ENCODE measurements at regions not wholly inside any gene's neighbourhood (a gene's known extent, or its start where the extent isn't known, plus 50 kb on each side); places are given as distances from the start of the nearest gene placed in this dataset.

GRCh38 chr5:51987239-51987638, 604.0 kb downstream of the ISL1 start:
- no peaks in the 10 kb centered on the region for H3K9me3 ChIP-seq (ENCODE audit: insufficient read depth, low read depth, low read length)
- H3K27ac Mint-ChIP-seq (ENCODE audit: unreplicated experiment), result no peak overlapping the region
- no peak overlapping the region for H2AFZ ChIP-seq (ENCODE audit: low read depth, low read length)
- H3K4me2 ChIP-seq (ENCODE audit: low read length), result no peak overlapping the region
- H3K9me3 Mint-ChIP-seq (ENCODE audit: unreplicated experiment), result no peaks in the 10 kb centered on the region
- H3K36me3 ChIP-seq (ENCODE audit: insufficient read depth, low read length), result no peaks in the 10 kb centered on the region
- H3K27me3 Mint-ChIP-seq (ENCODE audit: low read depth, unreplicated experiment), result peaks cover 3% of the 10 kb centered on the region
- no peak overlapping the region for H3K9ac ChIP-seq (ENCODE audit: low read length)
- no peak overlapping the region for H3K4me3 ChIP-seq (ENCODE audit: insufficient read depth, low read depth, low read length)
- no peaks in the 10 kb centered on the region for H3K4me1 ChIP-seq (ENCODE audit: insufficient read depth, low read length)
- TF ChIP-seq CTCF (IDR thresholded peaks at IDR 0.05; ENCODE audit: insufficient read depth, low read depth, low read length), result no peak
- no peak for TF ChIP-seq EZH2 (IDR thresholded peaks at IDR 0.05; ENCODE audit: insufficient read depth, low read length)
- FAIRE-seq (no peak), DNase-seq (ENCODE audit: low read depth) (no peak)
- H3K27ac ChIP-seq (ENCODE audit: low read depth, low read length), result no peak overlapping the region
- no peaks in the 10 kb centered on the region for H3K36me3 Mint-ChIP-seq (ENCODE audit: low read depth, unreplicated experiment)
- H4K20me1 ChIP-seq (ENCODE audit: insufficient read depth, low read length), result no peaks in the 10 kb centered on the region
- no peaks in the 10 kb centered on the region for H3K4me1 Mint-ChIP-seq (ENCODE audit: low read depth, unreplicated experiment)
- H3K79me2 ChIP-seq (ENCODE audit: insufficient read depth, low read length), result no peaks in the 10 kb centered on the region
- no peak overlapping the region for H3K4me3 Mint-ChIP-seq (ENCODE audit: unreplicated experiment)
- no peaks in the 10 kb centered on the region for H3K27me3 ChIP-seq (ENCODE audit: insufficient read depth, low read length)

GRCh38 chr5:51987669-51988209, 604.5 kb downstream of the ISL1 start:
- Mint-ChIP-seq H3K27me3 (ENCODE audit: low read depth, unreplicated experiment) (peaks cover 3% of the 10 kb centered on the region), H3K27ac (ENCODE audit: unreplicated experiment) (no peak overlapping the region), H3K4me3 (ENCODE audit: unreplicated experiment) (no peak overlapping the region), H3K4me1 (ENCODE audit: low read depth, unreplicated experiment) (no peaks in the 10 kb centered on the region), H3K36me3 (ENCODE audit: low read depth, unreplicated experiment) (no peaks in the 10 kb centered on the region), H3K9me3 (ENCODE audit: unreplicated experiment) (no peaks in the 10 kb centered on the region)
- Histone ChIP-seq H3K27ac (ENCODE audit: low read depth, low read length) (no peak overlapping the region), H2AFZ (ENCODE audit: low read depth, low read length) (no peak overlapping the region), H3K4me2 (ENCODE audit: low read length) (no peak overlapping the region), H3K4me3 (ENCODE audit: insufficient read depth, low read depth, low read length) (no peak overlapping the region), H3K36me3 (ENCODE audit: insufficient read depth, low read length) (no peaks in the 10 kb centered on the region), H3K27me3 (ENCODE audit: insufficient read depth, low read length) (no peaks in the 10 kb centered on the region), H3K4me1 (ENCODE audit: insufficient read depth, low read length) (no peaks in the 10 kb centered on the region), H3K9me3 (ENCODE audit: insufficient read depth, low read depth, low read length) (no peaks in the 10 kb centered on the region), H3K9ac (ENCODE audit: low read length) (no peak overlapping the region), H3K79me2 (ENCODE audit: insufficient read depth, low read length) (no peaks in the 10 kb centered on the region), H4K20me1 (ENCODE audit: insufficient read depth, low read length) (no peaks in the 10 kb centered on the region)
- TF ChIP-seq EZH2 (IDR thresholded peaks at IDR 0.05; ENCODE audit: insufficient read depth, low read length) (no peak), CTCF (IDR thresholded peaks at IDR 0.05; ENCODE audit: insufficient read depth, low read depth, low read length) (no peak)
- no peak for DNase-seq (ENCODE audit: low read depth)
- no peak for FAIRE-seq

GRCh38 chr5:51988634-51989033, 605.4 kb downstream of the ISL1 start:
- Histone ChIP-seq H3K9me3 (ENCODE audit: insufficient read depth, low read depth, low read length) (no peaks in the 10 kb centered on the region), H3K4me1 (ENCODE audit: insufficient read depth, low read length) (no peaks in the 10 kb centered on the region), H4K20me1 (ENCODE audit: insufficient read depth, low read length) (no peaks in the 10 kb centered on the region), H3K4me2 (ENCODE audit: low read length) (no peak overlapping the region), H3K27me3 (ENCODE audit: insufficient read depth, low read length) (no peaks in the 10 kb centered on the region), H3K36me3 (ENCODE audit: insufficient read depth, low read length) (no peaks in the 10 kb centered on the region), H3K4me3 (ENCODE audit: insufficient read depth, low read depth, low read length) (no peak overlapping the region), H3K9ac (ENCODE audit: low read length) (no peak overlapping the region), H2AFZ (ENCODE audit: low read depth, low read length) (no peak overlapping the region), H3K27ac (ENCODE audit: low read depth, low read length) (no peak overlapping the region), H3K79me2 (ENCODE audit: insufficient read depth, low read length) (no peaks in the 10 kb centered on the region)
- peaks cover 3% of the 10 kb centered on the region for H3K27me3 Mint-ChIP-seq (ENCODE audit: low read depth, unreplicated experiment)
- TF ChIP-seq EZH2 (IDR thresholded peaks at IDR 0.05; ENCODE audit: insufficient read depth, low read length), result no peak
- TF ChIP-seq CTCF (IDR thresholded peaks at IDR 0.05; ENCODE audit: insufficient read depth, low read depth, low read length), result no peak
- no peaks in the 10 kb centered on the region for H3K9me3 Mint-ChIP-seq (ENCODE audit: unreplicated experiment)
- H3K4me1 Mint-ChIP-seq (ENCODE audit: low read depth, unreplicated experiment), result no peaks in the 10 kb centered on the region
- no peak overlapping the region for H3K4me3 Mint-ChIP-seq (ENCODE audit: unreplicated experiment)
- DNase-seq (ENCODE audit: low read depth) (no peak), FAIRE-seq (no peak)
- no peak overlapping the region for H3K27ac Mint-ChIP-seq (ENCODE audit: unreplicated experiment)
- H3K36me3 Mint-ChIP-seq (ENCODE audit: low read depth, unreplicated experiment), result no peaks in the 10 kb centered on the region

Measured in astrocyte (in vitro differentiated cells and primary cell).